A549 (cell line): ENCODE measurements at regions not wholly inside any gene's neighbourhood (a gene's known extent, or its start where the extent isn't known, plus 50 kb on each side); places are given as distances from the start of the nearest gene placed in this dataset.

Experiments used
- ATAC-seq, 2 experiments: fragments of 200-7000 bp in 1 of 2; fragments of >200 bp in 1 of 2; cut with Nextera tagmentation in 1 of 2; cut with Tn5 transposase in 1 of 2; 3 replicates each; pipeline versions ENCODE4 v1.8.0 to v1.9.1; 2018 to 2020; ENCODE audit warnings: mild to moderate bottlenecking in 1 of 2, moderate library complexity in 1 of 2
- CTCF ChIA-PET: fragments of 300-600 bp; sonication (Branson Sonifier 250); formaldehyde crosslinking; extraction: SDS; loops from one replicate; lab custom pipeline; 2021; ENCODE audit warnings: antibody characterized with exemption, inconsistent platforms; lab: Yijun Ruan, JAX
- POLR2A ChIA-PET: fragments of 350-600 bp; formaldehyde crosslinking; extraction: SDS; loops from one replicate; lab custom pipeline; 2021; ENCODE audit warnings: antibody characterized with exemption, inconsistent platforms; lab: Yijun Ruan, JAX
- DNase-seq, 2 experiments: peaks; one replicate each; pipeline versions ENCODE4 v3.0.0 to v3.0.0-alpha.2; 2011 to 2016; ENCODE audit warnings: low read depth in 1 of 2, low spot score in 1 of 2
- FAIRE-seq: peaks from 2 replicates; lab custom pipeline; 2011; peaks lifted over from hg19 to GRCh38; lab: Jason Lieb, UNC
- H3K27ac ChIP-seq, 2 experiments: fragments of >200 bp; sonication (Bioruptor Twin); formaldehyde crosslinking; 3 replicates each; pipeline ENCODE4 v1.5.1; 2016 to 2017
- H3K4me1 ChIP-seq: fragments of >200 bp; sonication (Bioruptor Twin); formaldehyde crosslinking; 3 replicates; pipeline ENCODE4 v1.6.1; 2016
- H3K4me2 ChIP-seq: fragments of >200 bp; sonication (Bioruptor Twin); formaldehyde crosslinking; 3 replicates; pipeline ENCODE4 v1.6.1; 2016
- H3K4me3 ChIP-seq: fragments of >200 bp; sonication (Bioruptor Twin); formaldehyde crosslinking; 3 replicates; pipeline ENCODE4 v1.5.1; 2016
- H3K9me3 ChIP-seq: fragments of >200 bp; sonication (Bioruptor Twin); formaldehyde crosslinking; 3 replicates; pipeline ENCODE4 v1.6.1; 2016
- CBX8 ChIP-seq: fragments of 200-600 bp; sonication (generic); IDR thresholded peaks from 2 replicates; pipeline ENCODE4 v1.6.1; 2016
- CEBPB ChIP-seq, 2 experiments: fragments of >200 bp in 1 of 2; sonication (Bioruptor Twin) in 1 of 2; formaldehyde crosslinking in 1 of 2; IDR thresholded peaks; 2 replicates each; pipeline ENCODE4 v1.6.1; 2012 to 2016
- CHD2 ChIP-seq: fragments of 150-350 bp; IDR thresholded peaks from 2 replicates; pipeline ENCODE4 v1.6.1; 2014; ENCODE audit warnings: low read length; ENCODE audit not compliant: partially characterized antibody
- EHMT2 ChIP-seq: fragments of 200-600 bp; sonication (generic); IDR thresholded peaks from 2 replicates; pipeline ENCODE4 v1.6.1; 2016; ENCODE audit warnings: antibody characterized with exemption, low read depth, mild to moderate bottlenecking, moderate library complexity
- ESRRA ChIP-seq: fragments of 150-350 bp; IDR thresholded peaks from 2 replicates; pipeline ENCODE4 v1.6.1; 2014; ENCODE audit warnings: mild to moderate bottlenecking, low read length, borderline replicate concordance
- FOSB ChIP-seq: fragments of 250-450 bp; sonication (Bioruptor Pico); IDR thresholded peaks from 2 replicates; pipeline ENCODE4 v1.5.0; 2020; ENCODE audit warnings: mild to moderate bottlenecking, moderate library complexity
- FOXS1 ChIP-seq: fragments of 250-450 bp; sonication (Bioruptor Pico); IDR thresholded peaks from 2 replicates; pipeline ENCODE4 v1.5.0; 2020; ENCODE audit warnings: mild to moderate bottlenecking, moderate library complexity
- GATA3 ChIP-seq: IDR thresholded peaks from 2 replicates; pipeline ENCODE4 v1.6.1; 2012; ENCODE audit warnings: borderline replicate concordance
- HDAC2 ChIP-seq: fragments of 200-600 bp; sonication (generic); IDR thresholded peaks from 2 replicates; pipeline ENCODE4 v1.6.1; 2016
- HEYL ChIP-seq: fragments of 250-450 bp; sonication (Bioruptor Pico); IDR thresholded peaks from 2 replicates; pipeline ENCODE4 v1.8.0; 2021; ENCODE audit warnings: mild to moderate bottlenecking, moderate library complexity
- HMGXB4 ChIP-seq: fragments of 250-450 bp; sonication (Bioruptor Pico); IDR thresholded peaks from 2 replicates; pipeline ENCODE4 v1.5.0; 2021; ENCODE audit warnings: mild to moderate bottlenecking, moderate library complexity, borderline replicate concordance
- HOXB5 ChIP-seq: fragments of 250-450 bp; sonication (Bioruptor Pico); IDR thresholded peaks from 2 replicates; pipeline ENCODE4 v1.5.0; 2020; ENCODE audit warnings: mild to moderate bottlenecking, moderate library complexity
- JUN ChIP-seq, 2 experiments: fragments of >200 bp; sonication (Bioruptor Twin); formaldehyde crosslinking; IDR thresholded peaks; 2 replicates in 1 of 2; 3 replicates in 1 of 2; pipeline ENCODE4 v1.6.1; 2016 to 2017
- KDM5A ChIP-seq: fragments of 200-600 bp; sonication (generic); IDR thresholded peaks from 2 replicates; pipeline ENCODE4 v1.6.1; 2016; ENCODE audit warnings: antibody characterized with exemption, mild to moderate bottlenecking
- NR3C1 ChIP-seq: fragments of >200 bp; sonication (Bioruptor Twin); formaldehyde crosslinking; IDR thresholded peaks from 3 replicates; pipeline ENCODE4 v1.6.1; 2017
- POLR2AphosphoS2 ChIP-seq: conservative IDR thresholded peaks from 2 replicates; pipeline ENCODE4 v1.6.1; 2012; ENCODE audit warnings: low read length, improper control_type of control experiment, inconsistent platforms
- RARB ChIP-seq: fragments of 250-450 bp; sonication (Bioruptor Pico); IDR thresholded peaks from 2 replicates; pipeline ENCODE4 v1.8.0; 2021; ENCODE audit warnings: mild to moderate bottlenecking, moderate library complexity
- RNF2 ChIP-seq: fragments of 200-600 bp; sonication (generic); IDR thresholded peaks from 2 replicates; pipeline ENCODE4 v1.6.1; 2016; ENCODE audit warnings: low read depth, mild to moderate bottlenecking, antibody characterized with exemption, moderate library complexity, borderline replicate concordance
- SMC3 ChIP-seq: fragments of >200 bp; sonication (Bioruptor Twin); formaldehyde crosslinking; IDR thresholded peaks from 3 replicates; pipeline ENCODE4 v1.6.1; 2018; ENCODE audit warnings: inconsistent platforms
- ZC3H11A ChIP-seq: fragments of 450-650 bp; IDR thresholded peaks from 2 replicates; pipeline ENCODE4 v1.6.1; 2014; ENCODE audit warnings: antibody characterized with exemption, mild to moderate bottlenecking
- ZNF302 ChIP-seq: fragments of 250-450 bp; sonication (Bioruptor Pico); IDR thresholded peaks from 2 replicates; pipeline ENCODE4 v1.9.0; 2021; ENCODE audit warnings: inconsistent platforms, mild to moderate bottlenecking, moderate library complexity
- ZSCAN20 ChIP-seq: fragments of 250-450 bp; sonication (Bioruptor Pico); IDR thresholded peaks from 2 replicates; pipeline ENCODE4 v1.8.0; 2022; ENCODE audit warnings: mild to moderate bottlenecking, moderate library complexity
- WGBS: methylation state at CpG from one replicate; pipeline ENCODE4 v1.1.6; 2017; ENCODE audit errors: missing lambda C conversion rate; 5-methylcytosine and 5-hydroxymethylcytosine counted together
- TF ChIP-seq, protein P1 (sequence below): IDR thresholded peaks from 2 replicates; pipeline ENCODE4 v1.6.1; 2012
- TF ChIP-seq, protein P2 (sequence below): IDR thresholded peaks from 2 replicates; pipeline ENCODE4 v1.6.1; 2012
- TF ChIP-seq, protein P3 (sequence below): fragments of 200-600 bp; sonication (generic); IDR thresholded peaks from 2 replicates; pipeline ENCODE4 v1.6.1; 2016; ENCODE audit warnings: antibody characterized with exemption, mild to moderate bottlenecking, moderate library complexity

GRCh38 chr5:57903458-57903857 is 420.8 kb upstream of the ACTBL2 start:
- H3K4me2 ChIP-seq = no peak overlapping the region
- H3K4me1 ChIP-seq = no peaks in the 10 kb centered on the region
- no peaks in the 10 kb centered on the region for H3K9me3 ChIP-seq
- DNase-seq (no peak), ATAC-seq (no peak), FAIRE-seq (no peak)
- no peak overlapping the region for H3K4me3 ChIP-seq
- POLR2A ChIA-PET = no interaction called here
- no peak for TF ChIP-seq POLR2AphosphoS2
- no peak for TF ChIP-seq HEYL (CRISPR knock-in tag)
- TF ChIP-seq, protein P1, sequence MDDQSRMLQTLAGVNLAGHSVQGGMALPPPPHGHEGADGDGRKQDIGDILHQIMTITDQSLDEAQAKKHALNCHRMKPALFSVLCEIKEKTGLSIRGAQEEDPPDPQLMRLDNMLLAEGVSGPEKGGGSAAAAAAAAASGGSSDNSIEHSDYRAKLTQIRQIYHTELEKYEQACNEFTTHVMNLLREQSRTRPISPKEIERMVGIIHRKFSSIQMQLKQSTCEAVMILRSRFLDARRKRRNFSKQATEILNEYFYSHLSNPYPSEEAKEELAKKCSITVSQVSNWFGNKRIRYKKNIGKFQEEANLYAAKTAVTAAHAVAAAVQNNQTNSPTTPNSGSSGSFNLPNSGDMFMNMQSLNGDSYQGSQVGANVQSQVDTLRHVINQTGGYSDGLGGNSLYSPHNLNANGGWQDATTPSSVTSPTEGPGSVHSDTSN = no peak
- TF ChIP-seq CEBPB (IDR thresholded peaks at IDR 0.05) = no peak
- TF ChIP-seq ZC3H11A = no peak
- no peak for TF ChIP-seq ESRRA
- CTCF ChIA-PET = interaction anchor here (0.7 kb wide), 1 partner anchor 112 kb away, joined by 3 read pairs; no protein-coding TSS in a partner anchor
- no peak overlapping the region for H3K27ac ChIP-seq

GRCh38 chr5:57902095-57902494 is 419.5 kb upstream of the ACTBL2 start:
- Histone ChIP-seq H3K9me3 (no peaks in the 10 kb centered on the region), H3K4me3 (no peak overlapping the region), H3K4me2 (no peak overlapping the region), H3K27ac (no peak overlapping the region), H3K4me1 (no peaks in the 10 kb centered on the region)
- no peak for DNase-seq
- WGBS = 82% methylated on average over 2 of the region's 2 CpGs
- no peak for FAIRE-seq
- CTCF ChIA-PET = interaction anchor here (1.4 to 2.5 kb wide), 2 partner anchors 559 to 604 kb away, joined by 3 to 8 read pairs; no protein-coding TSS in a partner anchor
- TF ChIP-seq SMC3 = no peak
- no peak for TF ChIP-seq CBX8
- no peak for TF ChIP-seq CHD2
- TF ChIP-seq RNF2 = no peak
- no peak for TF ChIP-seq FOSB
- no peak for TF ChIP-seq ZSCAN20 (CRISPR knock-in tag)
- TF ChIP-seq, protein P1 = no peak
- no peak for TF ChIP-seq FOXS1 (CRISPR knock-in tag)
- TF ChIP-seq, protein P2, sequence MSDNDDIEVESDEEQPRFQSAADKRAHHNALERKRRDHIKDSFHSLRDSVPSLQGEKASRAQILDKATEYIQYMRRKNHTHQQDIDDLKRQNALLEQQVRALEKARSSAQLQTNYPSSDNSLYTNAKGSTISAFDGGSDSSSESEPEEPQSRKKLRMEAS = no peak
- TF ChIP-seq KDM5A = no peak
- no peak for TF ChIP-seq GATA3
- TF ChIP-seq RARB = no peak
- no peak for TF ChIP-seq NR3C1
- no peak for TF ChIP-seq HOXB5 (CRISPR knock-in tag)
- no peak for TF ChIP-seq HDAC2
- TF ChIP-seq, protein P3, sequence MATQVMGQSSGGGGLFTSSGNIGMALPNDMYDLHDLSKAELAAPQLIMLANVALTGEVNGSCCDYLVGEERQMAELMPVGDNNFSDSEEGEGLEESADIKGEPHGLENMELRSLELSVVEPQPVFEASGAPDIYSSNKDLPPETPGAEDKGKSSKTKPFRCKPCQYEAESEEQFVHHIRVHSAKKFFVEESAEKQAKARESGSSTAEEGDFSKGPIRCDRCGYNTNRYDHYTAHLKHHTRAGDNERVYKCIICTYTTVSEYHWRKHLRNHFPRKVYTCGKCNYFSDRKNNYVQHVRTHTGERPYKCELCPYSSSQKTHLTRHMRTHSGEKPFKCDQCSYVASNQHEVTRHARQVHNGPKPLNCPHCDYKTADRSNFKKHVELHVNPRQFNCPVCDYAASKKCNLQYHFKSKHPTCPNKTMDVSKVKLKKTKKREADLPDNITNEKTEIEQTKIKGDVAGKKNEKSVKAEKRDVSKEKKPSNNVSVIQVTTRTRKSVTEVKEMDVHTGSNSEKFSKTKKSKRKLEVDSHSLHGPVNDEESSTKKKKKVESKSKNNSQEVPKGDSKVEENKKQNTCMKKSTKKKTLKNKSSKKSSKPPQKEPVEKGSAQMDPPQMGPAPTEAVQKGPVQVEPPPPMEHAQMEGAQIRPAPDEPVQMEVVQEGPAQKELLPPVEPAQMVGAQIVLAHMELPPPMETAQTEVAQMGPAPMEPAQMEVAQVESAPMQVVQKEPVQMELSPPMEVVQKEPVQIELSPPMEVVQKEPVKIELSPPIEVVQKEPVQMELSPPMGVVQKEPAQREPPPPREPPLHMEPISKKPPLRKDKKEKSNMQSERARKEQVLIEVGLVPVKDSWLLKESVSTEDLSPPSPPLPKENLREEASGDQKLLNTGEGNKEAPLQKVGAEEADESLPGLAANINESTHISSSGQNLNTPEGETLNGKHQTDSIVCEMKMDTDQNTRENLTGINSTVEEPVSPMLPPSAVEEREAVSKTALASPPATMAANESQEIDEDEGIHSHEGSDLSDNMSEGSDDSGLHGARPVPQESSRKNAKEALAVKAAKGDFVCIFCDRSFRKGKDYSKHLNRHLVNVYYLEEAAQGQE = no peak
- no peak for TF ChIP-seq ZNF302 (CRISPR knock-in tag)
- no peak for TF ChIP-seq JUN (IDR thresholded peaks at IDR 0.05)
- TF ChIP-seq EHMT2 = no peak
- no peak for TF ChIP-seq HMGXB4 (CRISPR knock-in tag)
- POLR2A ChIA-PET = no interaction called here
- ATAC-seq = no peak
